ENCODE measurements at regions not wholly inside any gene's neighbourhood (a gene's known extent, or its start where the extent isn't known, plus 50 kb on each side); places are given as distances from the start of the nearest gene placed in this dataset.

- TF ChIP-seq GABPA (IDR thresholded peaks at IDR 0.05 in 1 of 2, conservative IDR thresholded peaks at IDR 0.05 in 1 of 2) (no peak), SP1 (IDR thresholded peaks at IDR 0.05) (no peak), CTCF (IDR thresholded peaks at IDR 0.05; ENCODE audit: low read depth, low read length, missing input control) (no peak), JUND (IDR thresholded peaks at IDR 0.05) (no peak), REST (IDR thresholded peaks at IDR 0.05) (no peak), YY1 (IDR thresholded peaks at IDR 0.05) (no peak)
Observed at GRCh38 chr3:137282871-137283270, 325.1 kb downstream of the IL20RB start.

Measured in liver (tissue), 3 donors.